HCT116 (cell line): ENCODE measurements at regions not wholly inside any gene's neighbourhood (a gene's known extent, or its start where the extent isn't known, plus 50 kb on each side); places are given as distances from the start of the nearest gene placed in this dataset.

Experiments used
- ATAC-seq: fragments of 200-7000 bp; cut with Tn5 transposase; 2 replicates; pipeline ENCODE4 v1.9.1; 2020; ENCODE audit warnings: mild to moderate bottlenecking, moderate library complexity
- BruUV-seq: library from RNA; stranded (reverse); fragments of 400-500 nt; replicated peaks from 2 replicates; lab custom pipeline; 2021; lab: Mats Ljungman, UMichigan
- CTCF ChIA-PET: fragments of 300-600 bp; sonication (Branson Sonifier 250); formaldehyde crosslinking; loops from one replicate; lab custom pipeline; 2021; ENCODE audit warnings: antibody characterized with exemption; lab: Charles Lee
- POLR2A ChIA-PET: fragments of 300-600, 350-600 bp; sonication (Branson Sonifier 250); formaldehyde crosslinking; loops from one replicate; lab custom pipeline; 2021; ENCODE audit warnings: antibody characterized with exemption; lab: Charles Lee
- RAD21 ChIA-PET, 2 experiments: fragments of 300-600 bp; sonication (Branson Sonifier 250); formaldehyde crosslinking; loops; one replicate each; lab custom pipeline; 2023; ENCODE audit warnings: low total read pairs in 2 of 2; ENCODE audit not compliant: uncharacterized antibody in 2 of 2, unreplicated experiment in 2 of 2, low non-redundant PET in 1 of 2; lab: Charles Lee
- DNase-seq: peaks from one replicate; pipeline ENCODE4 v3.0.0-alpha.2; 2010; ENCODE audit warnings: low read depth, low spot score
- H2AFZ ChIP-seq: fragments of 200-600 bp; shearing (Covaris generic), sonication (generic); 2 replicates; pipeline ENCODE4 v1.6.1; 2017; ENCODE audit warnings: low read depth, mixed run types, mixed read lengths, antibody characterized with exemption, low read length; ENCODE audit not compliant: poor library complexity, severe bottlenecking
- H3K27ac ChIP-seq: 2 replicates; pipeline ENCODE4 v1.5.1; 2012; ENCODE audit warnings: low read depth, low read length
- H3K27me3 ChIP-seq: fragments of 200-600 bp; sonication (generic); 2 replicates; pipeline ENCODE4 v1.6.1; 2016; ENCODE audit warnings: mixed run types, low read length, mixed read lengths; ENCODE audit not compliant: insufficient read depth
- H3K36me3 ChIP-seq, 2 experiments: fragments of 200-500 bp in 1 of 2; fragments of 200-600 bp in 1 of 2; sonication (Bioruptor generic) in 1 of 2; sonication (generic) in 1 of 2; 2 replicates each; pipeline versions ENCODE4 v1.5.1 to v1.6.1; 2014 to 2016; ENCODE audit warnings: low read length in 2 of 2, inconsistent platforms in 1 of 2, mixed read lengths in 1 of 2, mixed run types in 1 of 2; ENCODE audit not compliant: insufficient read depth in 2 of 2, control insufficient read depth in 1 of 2
- H3K4me1 ChIP-seq, 2 experiments: fragments of 200-600 bp in 1 of 2; sonication (generic) in 1 of 2; 2 replicates each; pipeline versions ENCODE4 v1.5.1 to v1.6.1; 2012 to 2017; ENCODE audit warnings: low read length in 2 of 2, inconsistent platforms in 1 of 2, mild to moderate bottlenecking in 1 of 2, mixed read lengths in 1 of 2, mixed run types in 1 of 2, moderate library complexity in 1 of 2; ENCODE audit not compliant: insufficient read depth in 2 of 2, control insufficient read depth in 1 of 2
- H3K4me2 ChIP-seq: fragments of 200-600 bp; sonication (generic); 2 replicates; pipeline ENCODE4 v1.6.1; 2017; ENCODE audit warnings: mixed run types, low read length, mixed read lengths
- H3K4me3 ChIP-seq, 2 experiments: fragments of 200-600 bp in 1 of 2; sonication (generic) in 1 of 2; replicated peaks in 1 of 2; 2 replicates each; pipeline ENCODE4 v1.5.1; 2011 to 2016; ENCODE audit warnings: low read length in 2 of 2, control low read depth in 1 of 2, low read depth in 1 of 2, mild to moderate bottlenecking in 1 of 2, mixed read lengths in 1 of 2, mixed run types in 1 of 2
- H3K79me2 ChIP-seq: fragments of 200-600 bp; sonication (generic); 2 replicates; pipeline ENCODE4 v1.6.1; 2017; ENCODE audit warnings: mild to moderate bottlenecking, mixed run types, low read length, moderate library complexity, mixed read lengths; ENCODE audit not compliant: insufficient read depth
- H3K9ac ChIP-seq: fragments of 200-600 bp; sonication (generic); 2 replicates; pipeline ENCODE4 v1.6.1; 2016; ENCODE audit warnings: low read length, mixed read lengths
- H3K9me2 ChIP-seq: fragments of 200-600 bp; sonication (generic), shearing (Covaris generic); 2 replicates; pipeline ENCODE4 v1.6.1; 2017; ENCODE audit warnings: mixed run types, mild to moderate bottlenecking, moderate library complexity; ENCODE audit not compliant: insufficient read depth
- H3K9me3 ChIP-seq, 2 experiments: fragments of 200-500 bp in 1 of 2; fragments of 200-600 bp in 1 of 2; sonication (Bioruptor generic) in 1 of 2; sonication (generic) in 1 of 2; 2 replicates each; pipeline ENCODE4 v1.6.1; 2014 to 2017; ENCODE audit warnings: low read length in 2 of 2, mixed read lengths in 2 of 2, inconsistent platforms in 1 of 2, low read depth in 1 of 2, mild to moderate bottlenecking in 1 of 2, mixed run types in 1 of 2, moderate library complexity in 1 of 2; ENCODE audit not compliant: control insufficient read depth in 1 of 2, insufficient read depth in 1 of 2
- H4K20me1 ChIP-seq: fragments of 200-600 bp; sonication (generic), shearing (Covaris generic); 2 replicates; pipeline ENCODE4 v1.6.1; 2017; ENCODE audit warnings: mixed run types, mild to moderate bottlenecking, moderate library complexity; ENCODE audit not compliant: insufficient read depth
- ATF3 ChIP-seq: IDR thresholded peaks from 2 replicates; pipeline ENCODE4 v1.6.1; 2012
- CBX3 ChIP-seq: IDR thresholded peaks from 2 replicates; pipeline ENCODE4 v1.6.1; 2012; ENCODE audit warnings: low read depth
- CEBPB ChIP-seq: IDR thresholded peaks from 2 replicates; pipeline ENCODE4 v1.6.1; 2012; ENCODE audit warnings: low read depth
- EGR1 ChIP-seq: IDR thresholded peaks from 2 replicates; pipeline ENCODE4 v1.6.1; 2012; ENCODE audit warnings: low read depth
- EZH2 ChIP-seq: fragments of 200-600 bp; sonication (generic); IDR thresholded peaks from 2 replicates; pipeline ENCODE4 v1.6.1; 2017; ENCODE audit warnings: antibody characterized with exemption, mixed run types
- EZH2phosphoT487 ChIP-seq: fragments of 200-600 bp; IDR thresholded peaks from 2 replicates; pipeline ENCODE4 v1.6.1; 2018; ENCODE audit warnings: antibody characterized with exemption, borderline replicate concordance
- FOSL1 ChIP-seq: IDR thresholded peaks from 2 replicates; pipeline ENCODE4 v1.6.1; 2012; ENCODE audit warnings: low read depth
- MAX ChIP-seq: IDR thresholded peaks from 2 replicates; pipeline ENCODE4 v1.6.1; 2012
- POLR2A ChIP-seq: IDR thresholded peaks from 2 replicates; pipeline ENCODE4 v1.7.0; 2011; ENCODE audit warnings: borderline replicate concordance; ENCODE audit not compliant: insufficient read depth, insufficient read length; ENCODE audit errors: extremely low read depth
- POLR2AphosphoS5 ChIP-seq: IDR thresholded peaks from 2 replicates; pipeline ENCODE4 v1.6.1; 2011; ENCODE audit warnings: mild to moderate bottlenecking, low read depth, low read length, moderate library complexity
- REST ChIP-seq: IDR thresholded peaks from 2 replicates; pipeline ENCODE4 v1.6.1; 2012; ENCODE audit warnings: low read depth
- SIN3A ChIP-seq: IDR thresholded peaks from 2 replicates; pipeline ENCODE4 v1.6.1; 2012; ENCODE audit warnings: low read depth
- SP1 ChIP-seq: IDR thresholded peaks from 2 replicates; pipeline ENCODE4 v1.6.1; 2012; ENCODE audit warnings: low read depth
- SRF ChIP-seq: IDR thresholded peaks from 2 replicates; pipeline ENCODE4 v1.6.1; 2012; ENCODE audit warnings: low read depth
- TCF7L2 ChIP-seq: IDR thresholded peaks from 2 replicates; pipeline ENCODE4 v1.7.0; 2011; ENCODE audit warnings: borderline replicate concordance, inconsistent platforms; ENCODE audit not compliant: insufficient read depth, insufficient read length; ENCODE audit errors: extremely low read depth
- YY1 ChIP-seq: IDR thresholded peaks from 2 replicates; pipeline ENCODE4 v1.6.1; 2011; ENCODE audit warnings: low read length, low read depth, moderate library complexity, mild to moderate bottlenecking; ENCODE audit not compliant: insufficient replicate concordance; ENCODE audit errors: extremely low read depth
- ZBTB33 ChIP-seq: IDR thresholded peaks from 2 replicates; pipeline ENCODE4 v1.6.1; 2011; ENCODE audit warnings: mild to moderate bottlenecking, low read length, moderate library complexity; ENCODE audit not compliant: insufficient replicate concordance; ENCODE audit errors: extremely low read depth
- ZFX ChIP-seq: fragments of 450-650 bp; IDR thresholded peaks from 2 replicates; pipeline ENCODE4 v1.6.1; 2017
- ZNF274 ChIP-seq: fragments of 200-500 bp; sonication (Bioruptor generic); IDR thresholded peaks from 2 replicates; pipeline ENCODE4 v1.6.1; 2014; ENCODE audit warnings: mild to moderate bottlenecking, low read depth, low read length, inconsistent platforms
- intact Hi-C: fragments of 100-400 bp; cut with micrococcal nuclease; formaldehyde crosslinking; loops from 2 replicates; pipeline ENCODE4 v1.10.0; 2022

- no peak for TF ChIP-seq SIN3A
- TF ChIP-seq ZBTB33: no peak
- no peak for TF ChIP-seq SP1
- TF ChIP-seq, all 23 proteins: peak for 0
Observed at GRCh38 chr7:156450473-156450872, 190.1 kb upstream of the RNF32 start (continued).

GRCh38 chr7:156448918-156449317 lies 191.7 kb upstream of the RNF32 start:
- Histone ChIP-seq H2AFZ (no peak overlapping the region), H3K27ac (no peak overlapping the region), H4K20me1 (no peaks in the 10 kb centered on the region), H3K9me3 (no peaks in the 10 kb centered on the region), H3K4me2 (no peak overlapping the region), H3K9me2 (no peaks in the 10 kb centered on the region), H3K79me2 (no peaks in the 10 kb centered on the region), H3K9ac (no peak overlapping the region), H3K4me3 (no peak overlapping the region), H3K27me3 (peaks cover 26% of the 10 kb centered on the region), H3K4me1 (no peaks in the 10 kb centered on the region), H3K36me3 (no peaks in the 10 kb centered on the region)
- ChIA-PET POLR2A (no interaction called here), CTCF (no interaction called here), RAD21 (no interaction called here)
- BruUV-seq: no TSS peak
- intact Hi-C loops: no loop called here
- DNase-seq (no peak), ATAC-seq (no peak)
- TF ChIP-seq ZNF274 (no peak), POLR2AphosphoS5 (no peak), POLR2A (no peak), CBX3 (no peak), ZFX (no peak), EZH2phosphoT487 (no peak), YY1 (no peak), CEBPB (no peak), EZH2 (no peak), MAX (no peak), TCF7L2 (no peak), SP1 (no peak), EGR1 (no peak), SIN3A (no peak), SRF (no peak), REST (no peak), ATF3 (no peak), FOSL1 (no peak)
